H9 (cell line): ENCODE measurements at regions not wholly inside any gene's neighbourhood (a gene's known extent, or its start where the extent isn't known, plus 50 kb on each side); places are given as distances from the start of the nearest gene placed in this dataset.

Source experiments
- DNase-seq: peaks from one replicate; pipeline ENCODE4 v3.0.0-alpha.2; 2017
- H2AFZ ChIP-seq: one replicate; pipeline ENCODE4 v1.6.1; 2013; ENCODE audit warnings: mild to moderate bottlenecking, low read length, control low read depth, moderate library complexity
- H2AK5ac ChIP-seq: 2 replicates; pipeline ENCODE4 v1.6.1; 2013; ENCODE audit warnings: low read length, control low read depth, mixed read lengths; ENCODE audit not compliant: insufficient read length
- H2BK120ac ChIP-seq: one replicate; pipeline ENCODE4 v1.6.1; 2013; ENCODE audit warnings: low read depth, mild to moderate bottlenecking, low read length, control low read depth, inconsistent platforms; ENCODE audit not compliant: poor library complexity, severe bottlenecking
- H2BK12ac ChIP-seq: 2 replicates; pipeline ENCODE4 v1.6.1; 2013; ENCODE audit warnings: low read length, control low read depth, mixed read lengths, low read depth; ENCODE audit not compliant: insufficient read length
- H2BK15ac ChIP-seq: 2 replicates; pipeline ENCODE4 v1.6.1; 2013; ENCODE audit warnings: low read depth, low read length, control low read depth
- H2BK20ac ChIP-seq: one replicate; pipeline ENCODE4 v1.6.1; 2013; ENCODE audit warnings: low read depth, mild to moderate bottlenecking, low read length, control low read depth, inconsistent platforms; ENCODE audit not compliant: poor library complexity, severe bottlenecking
- H2BK5ac ChIP-seq: 2 replicates; pipeline ENCODE4 v1.6.1; 2013; ENCODE audit warnings: low read length, control low read depth, mixed read lengths; ENCODE audit not compliant: insufficient read length
- H3K14ac ChIP-seq: 2 replicates; pipeline ENCODE4 v1.6.1; 2013; ENCODE audit warnings: low read length, control low read depth; ENCODE audit not compliant: insufficient read depth
- H3K18ac ChIP-seq: 2 replicates; pipeline ENCODE4 v1.6.1; 2013; ENCODE audit warnings: low read depth, mild to moderate bottlenecking, mixed read lengths, low read length, control low read depth; ENCODE audit not compliant: insufficient read length
- H3K23ac ChIP-seq: 2 replicates; pipeline ENCODE4 v1.6.1; 2013; ENCODE audit warnings: low read length, control low read depth, mixed read lengths, low read depth; ENCODE audit not compliant: insufficient read length
- H3K23me2 ChIP-seq: 2 replicates; pipeline ENCODE4 v1.6.1; 2013; ENCODE audit warnings: low read depth, mild to moderate bottlenecking, mixed read lengths, low read length, control low read depth; ENCODE audit not compliant: insufficient read length, poor library complexity, severe bottlenecking
- H3K27ac ChIP-seq: 2 replicates; pipeline ENCODE4 v1.5.1; 2013; ENCODE audit warnings: low read length, control low read depth, mixed read lengths, low read depth; ENCODE audit not compliant: insufficient read length
- H3K27me3 ChIP-seq: 2 replicates; pipeline ENCODE4 v1.6.1; 2013; ENCODE audit warnings: low read length, control low read depth, inconsistent platforms; ENCODE audit not compliant: insufficient read depth
- H3K4ac ChIP-seq: 2 replicates; pipeline ENCODE4 v1.6.1; 2013; ENCODE audit warnings: low read depth, mild to moderate bottlenecking, control low read depth, inconsistent platforms, low read length, moderate library complexity
- H3K4me1 ChIP-seq: 2 replicates; pipeline ENCODE4 v1.6.1; 2013; ENCODE audit warnings: low read length, control low read depth, inconsistent platforms; ENCODE audit not compliant: insufficient read depth
- H3K4me2 ChIP-seq: 2 replicates; pipeline ENCODE4 v1.6.1; 2013; ENCODE audit warnings: low read length, control low read depth, mixed read lengths; ENCODE audit not compliant: insufficient read length, insufficient read depth
- H3K56ac ChIP-seq: 2 replicates; pipeline ENCODE4 v1.6.1; 2013; ENCODE audit warnings: low read depth, mild to moderate bottlenecking, mixed read lengths, low read length, control low read depth; ENCODE audit not compliant: insufficient read length
- H3K79me1 ChIP-seq: 2 replicates; pipeline ENCODE4 v1.6.1; 2013; ENCODE audit warnings: low read depth, mild to moderate bottlenecking, moderate library complexity, low read length, control low read depth, inconsistent platforms; ENCODE audit not compliant: insufficient read depth, poor library complexity, severe bottlenecking
- H3K79me2 ChIP-seq: 2 replicates; pipeline ENCODE4 v1.6.1; 2013; ENCODE audit warnings: low read length, control low read depth, inconsistent platforms; ENCODE audit not compliant: insufficient read depth
- H3K9ac ChIP-seq: 2 replicates; pipeline ENCODE4 v1.6.1; 2013; ENCODE audit warnings: low read length, control low read depth, mixed read lengths; ENCODE audit not compliant: insufficient read length; ENCODE audit errors: extremely low read depth
- H3K9me3 ChIP-seq: one replicate; pipeline ENCODE4 v1.6.1; 2013; ENCODE audit warnings: low read depth, low read length, inconsistent platforms; ENCODE audit not compliant: control insufficient read depth
- H3T11ph ChIP-seq: one replicate; pipeline ENCODE4 v1.6.1; 2013; ENCODE audit warnings: mild to moderate bottlenecking, low read length, control low read depth, inconsistent platforms
- H4K20me1 ChIP-seq: one replicate; pipeline ENCODE4 v1.6.1; 2013; ENCODE audit not compliant: control insufficient read depth, insufficient read length, insufficient read depth
- H4K5ac ChIP-seq: 2 replicates; pipeline ENCODE4 v1.6.1; 2013; ENCODE audit warnings: low read depth, mild to moderate bottlenecking, mixed read lengths, low read length, control low read depth; ENCODE audit not compliant: insufficient read length
- H4K8ac ChIP-seq: replicated peaks from 2 replicates; pipeline ENCODE4 v1.6.1; 2013; ENCODE audit warnings: low read length, control low read depth, mixed read lengths, low read depth; ENCODE audit not compliant: insufficient read length
- H4K91ac ChIP-seq: 2 replicates; pipeline ENCODE4 v1.6.1; 2013; ENCODE audit warnings: low read depth, mild to moderate bottlenecking, moderate library complexity, mixed read lengths, low read length, control low read depth; ENCODE audit not compliant: insufficient read length
- H3K27ac Mint-ChIP-seq, 3 experiments: 2 replicates in 2 of 3; 3 replicates in 1 of 3; pipeline ENCODE4 v1.8.0; 2020 to 2021; ENCODE audit warnings: mixed read lengths in 3 of 3, mild to moderate bottlenecking in 1 of 3, moderate library complexity in 1 of 3
- H3K27me3 Mint-ChIP-seq: 2 replicates; pipeline ENCODE4 v1.8.0; 2021; ENCODE audit warnings: low read depth, mild to moderate bottlenecking, moderate library complexity, mixed read lengths
- H3K36me3 Mint-ChIP-seq, 3 experiments: 2 replicates in 2 of 3; 3 replicates in 1 of 3; pipeline ENCODE4 v1.8.0; 2020 to 2021; ENCODE audit warnings: low read depth in 3 of 3, mixed read lengths in 3 of 3; ENCODE audit not compliant: insufficient read depth in 1 of 3
- H3K4me1 Mint-ChIP-seq, 2 experiments: 2 replicates each; pipeline ENCODE4 v1.8.0; 2020; ENCODE audit warnings: mixed read lengths in 2 of 2
- H3K4me3 Mint-ChIP-seq, 2 experiments: 2 replicates in 1 of 2; 3 replicates in 1 of 2; pipeline ENCODE4 v1.8.0; 2020 to 2021; ENCODE audit warnings: mild to moderate bottlenecking in 2 of 2, mixed read lengths in 2 of 2, moderate library complexity in 1 of 2
- H3K9me3 Mint-ChIP-seq, 2 experiments: 2 replicates in 1 of 2; 3 replicates in 1 of 2; pipeline ENCODE4 v1.8.0; 2020; ENCODE audit warnings: mild to moderate bottlenecking in 2 of 2, mixed read lengths in 2 of 2, moderate library complexity in 1 of 2
- CTCF ChIP-seq: fragments of 200-600 bp; sonication (generic); conservative IDR thresholded peaks from 3 replicates; pipeline ENCODE4 v1.8.0; 2021; ENCODE audit warnings: antibody characterized with exemption, mild to moderate bottlenecking
- WGBS: extraction: QIAGEN DNeasy Blood & Tissue Kit; methylation state at CpG from one replicate; pipeline ENCODE4 v1.1.7; 2013; ENCODE audit warnings: missing lambda C conversion rate, low lambda C conversion rate, mixed read lengths; ENCODE audit not compliant: insufficient read length; ENCODE audit errors: extremely low coverage; 5-methylcytosine and 5-hydroxymethylcytosine counted together

- H2AK5ac ChIP-seq, result no peak overlapping the region
- no peak overlapping the region for H4K8ac ChIP-seq
- peak; percentile 75 for TF ChIP-seq CTCF
- Mint-ChIP-seq H3K36me3 (peaks cover 19 to 43% (median 35%) of the 10 kb centered on the region in 3 experiments; a peak in 6 of 7 replicates), H3K27ac (peak overlapping the region in 1 of 3 experiments; percentile 70; a peak in 2 of 7 replicates), H3K4me1 (no peaks in the 10 kb centered on the region), H3K27me3 (no peaks in the 10 kb centered on the region), H3K9me3 (no peaks in the 10 kb centered on the region), H3K4me3 (no peak overlapping the region)
- no peak overlapping the region for H3K27ac ChIP-seq
- no peak overlapping the region for H4K91ac ChIP-seq
- no peak overlapping the region for H2BK12ac ChIP-seq
- no peak overlapping the region for H3K14ac ChIP-seq
- no peak overlapping the region for H2AFZ ChIP-seq
- no peak overlapping the region for H3K18ac ChIP-seq
- no peak overlapping the region for H3K9ac ChIP-seq
- H3K56ac ChIP-seq, result no peak overlapping the region
- H2BK15ac ChIP-seq, result no peak overlapping the region
- no peak overlapping the region for H3K23ac ChIP-seq
- H3K4me1 ChIP-seq, result no peaks in the 10 kb centered on the region
- no peaks in the 10 kb centered on the region for H3K79me1 ChIP-seq
- H4K5ac ChIP-seq, result no peak overlapping the region
- H3K4ac ChIP-seq, result no peak overlapping the region
- H2BK5ac ChIP-seq, result no peak overlapping the region
- no peak overlapping the region for H2BK120ac ChIP-seq
- no peaks in the 10 kb centered on the region for H3K9me3 ChIP-seq
- H3T11ph ChIP-seq, result no peak overlapping the region
- no CpG with 5 or more reads among the region's 2 CpGs for WGBS
- H3K27me3 ChIP-seq, result no peaks in the 10 kb centered on the region
- no peak overlapping the region for H3K4me2 ChIP-seq
- H3K23me2 ChIP-seq, result no peaks in the 10 kb centered on the region
- no peaks in the 10 kb centered on the region for H3K79me2 ChIP-seq
- H4K20me1 ChIP-seq, result no peaks in the 10 kb centered on the region
- DNase-seq, result no peak
- H2BK20ac ChIP-seq, result no peak overlapping the region
Measured at GRCh38 chr1:219990782-219991510, 55.4 kb downstream of the EPRS1 start.
